ENCODE measurements at regions not wholly inside any gene's neighbourhood (a gene's known extent, or its start where the extent isn't known, plus 50 kb on each side); places are given as distances from the start of the nearest gene placed in this dataset.

DNA sequence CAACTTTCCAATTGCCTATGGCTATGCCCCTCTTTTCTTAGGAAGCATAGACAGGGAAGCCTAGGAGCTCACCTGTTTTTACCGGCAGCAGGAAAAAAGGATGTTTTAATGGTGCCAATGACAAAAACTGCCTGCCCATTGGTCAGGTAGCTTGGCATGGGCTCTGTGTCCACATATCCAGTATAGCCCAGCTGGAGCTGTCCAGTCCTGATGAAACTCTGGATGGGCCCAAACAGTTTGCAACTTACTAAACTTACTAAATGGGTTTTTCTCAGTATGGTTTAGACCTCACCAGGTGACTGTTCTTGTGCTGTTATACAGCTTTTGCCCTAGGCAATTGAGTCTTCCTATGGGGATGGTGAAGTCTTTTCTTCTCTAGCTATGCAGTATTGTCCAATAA is 711.2 kb downstream of the AMY1C start:
- no peak for DNase-seq (ENCODE audit: extremely low read depth, low read depth)
- no peak overlapping the region for H3K4me3 ChIP-seq (replicated peaks; ENCODE audit: low read depth, low read length)
- TF ChIP-seq, protein P1, sequence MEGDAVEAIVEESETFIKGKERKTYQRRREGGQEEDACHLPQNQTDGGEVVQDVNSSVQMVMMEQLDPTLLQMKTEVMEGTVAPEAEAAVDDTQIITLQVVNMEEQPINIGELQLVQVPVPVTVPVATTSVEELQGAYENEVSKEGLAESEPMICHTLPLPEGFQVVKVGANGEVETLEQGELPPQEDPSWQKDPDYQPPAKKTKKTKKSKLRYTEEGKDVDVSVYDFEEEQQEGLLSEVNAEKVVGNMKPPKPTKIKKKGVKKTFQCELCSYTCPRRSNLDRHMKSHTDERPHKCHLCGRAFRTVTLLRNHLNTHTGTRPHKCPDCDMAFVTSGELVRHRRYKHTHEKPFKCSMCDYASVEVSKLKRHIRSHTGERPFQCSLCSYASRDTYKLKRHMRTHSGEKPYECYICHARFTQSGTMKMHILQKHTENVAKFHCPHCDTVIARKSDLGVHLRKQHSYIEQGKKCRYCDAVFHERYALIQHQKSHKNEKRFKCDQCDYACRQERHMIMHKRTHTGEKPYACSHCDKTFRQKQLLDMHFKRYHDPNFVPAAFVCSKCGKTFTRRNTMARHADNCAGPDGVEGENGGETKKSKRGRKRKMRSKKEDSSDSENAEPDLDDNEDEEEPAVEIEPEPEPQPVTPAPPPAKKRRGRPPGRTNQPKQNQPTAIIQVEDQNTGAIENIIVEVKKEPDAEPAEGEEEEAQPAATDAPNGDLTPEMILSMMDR (IDR thresholded peaks at IDR 0.05; ENCODE audit: low read depth, low read length, missing control alignments): no peak

DNA sequence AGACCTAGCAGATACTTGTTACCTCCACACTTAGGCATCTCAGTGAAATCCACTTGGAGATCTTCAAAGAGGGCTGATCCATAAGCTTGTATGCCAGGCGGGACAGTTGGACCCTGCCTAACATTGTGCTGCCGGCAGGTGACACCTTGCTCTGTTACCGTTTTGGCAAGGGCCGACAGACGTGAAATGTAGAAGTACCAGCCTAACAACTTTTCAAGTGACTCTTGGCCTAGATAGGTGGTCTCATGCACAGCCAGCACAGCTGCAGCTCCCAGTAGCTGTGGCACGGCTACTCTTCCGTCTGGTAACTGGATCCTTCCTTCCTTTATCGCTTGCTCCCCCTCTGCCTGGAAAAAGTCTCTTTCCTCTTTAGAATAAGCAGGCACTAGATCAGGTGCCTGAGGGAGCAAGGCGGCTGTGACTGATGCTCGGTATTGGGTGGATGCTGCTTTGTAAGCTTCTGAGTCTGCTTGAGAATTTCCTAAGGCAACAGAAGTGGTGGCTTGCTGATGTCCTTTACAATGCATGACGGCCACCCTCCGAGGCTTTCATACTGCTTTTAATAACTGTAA is 713.5 kb downstream of the AMY1C start:
- TF ChIP-seq, protein P1 (IDR thresholded peaks at IDR 0.05; ENCODE audit: low read depth, low read length, missing control alignments): no peak
- no peak for DNase-seq (ENCODE audit: extremely low read depth, low read depth)
- H3K4me3 ChIP-seq (replicated peaks; ENCODE audit: low read depth, low read length): no peak overlapping the region

DNA sequence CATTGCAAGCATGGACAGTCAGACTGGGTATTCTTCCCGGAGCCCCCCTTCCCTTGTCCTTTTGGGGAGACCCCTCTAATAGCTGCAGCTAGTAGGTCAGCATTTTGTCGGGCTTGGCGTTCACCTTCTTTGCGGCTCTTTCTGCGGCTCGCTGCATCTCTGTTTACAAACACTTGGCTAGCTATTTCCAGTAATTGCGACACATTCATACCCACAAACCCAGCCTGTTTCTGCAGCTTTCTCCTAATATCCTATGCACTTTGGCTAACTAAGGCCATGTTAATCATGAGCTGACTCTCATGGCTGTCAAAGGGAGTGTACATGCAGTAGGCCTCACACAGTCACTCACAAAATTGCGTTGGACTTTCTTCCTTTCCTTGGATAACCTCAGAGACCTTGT is 716.4 kb downstream of the AMY1C start:
- DNase-seq (ENCODE audit: extremely low read depth, low read depth): no peak
- no peak overlapping the region for H3K4me3 ChIP-seq (replicated peaks; ENCODE audit: low read depth, low read length)
- TF ChIP-seq, protein P1 (IDR thresholded peaks at IDR 0.05; ENCODE audit: low read depth, low read length, missing control alignments): no peak

DNA sequence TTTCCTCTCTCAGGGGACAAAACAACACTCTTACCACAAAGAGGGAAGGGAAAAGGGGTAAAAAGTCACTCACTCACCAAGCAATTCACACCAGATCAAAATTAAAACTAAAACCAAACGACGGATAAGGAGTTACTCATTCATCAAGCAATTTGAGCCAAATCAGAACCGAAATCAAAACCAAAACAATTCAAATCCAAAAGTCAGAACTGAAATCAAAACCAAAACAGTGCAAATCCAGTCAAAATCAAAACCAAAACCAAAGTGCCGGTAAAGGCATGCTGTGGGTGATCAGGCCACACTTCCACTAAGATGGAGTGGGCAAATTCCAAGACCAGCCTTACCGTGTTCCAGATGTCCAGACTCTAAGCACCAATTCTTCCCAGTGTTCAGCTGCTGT is 717.9 kb downstream of the AMY1C start:
- TF ChIP-seq, protein P1 (IDR thresholded peaks at IDR 0.05; ENCODE audit: low read depth, low read length, missing control alignments): no peak
- no peak for DNase-seq (ENCODE audit: extremely low read depth, low read depth)
- no peak overlapping the region for H3K4me3 ChIP-seq (replicated peaks; ENCODE audit: low read depth, low read length)

DNA sequence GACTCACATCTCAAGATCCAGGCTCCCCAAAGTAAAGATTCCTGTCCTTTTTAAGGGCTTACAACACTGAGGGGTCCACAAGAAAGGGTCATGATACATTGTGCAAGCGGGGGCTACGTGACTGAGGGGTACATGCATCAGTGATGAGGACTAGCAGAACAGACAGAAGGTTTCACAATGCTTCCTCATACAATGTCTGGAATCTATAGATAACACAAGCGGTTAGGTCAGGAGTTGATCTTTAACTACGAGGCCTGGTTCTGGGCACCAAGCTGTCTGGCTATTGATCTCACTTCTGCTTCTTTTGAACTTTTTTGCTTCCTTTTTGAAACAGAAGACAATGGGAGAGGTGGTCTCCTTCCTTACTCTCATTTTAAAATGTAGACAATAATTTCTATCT is 718.6 kb downstream of the AMY1C start:
- H3K4me3 ChIP-seq (replicated peaks; ENCODE audit: low read depth, low read length): no peak overlapping the region
- DNase-seq (ENCODE audit: extremely low read depth, low read depth): no peak
- TF ChIP-seq, protein P1 (IDR thresholded peaks at IDR 0.05; ENCODE audit: low read depth, low read length, missing control alignments): no peak

DNA sequence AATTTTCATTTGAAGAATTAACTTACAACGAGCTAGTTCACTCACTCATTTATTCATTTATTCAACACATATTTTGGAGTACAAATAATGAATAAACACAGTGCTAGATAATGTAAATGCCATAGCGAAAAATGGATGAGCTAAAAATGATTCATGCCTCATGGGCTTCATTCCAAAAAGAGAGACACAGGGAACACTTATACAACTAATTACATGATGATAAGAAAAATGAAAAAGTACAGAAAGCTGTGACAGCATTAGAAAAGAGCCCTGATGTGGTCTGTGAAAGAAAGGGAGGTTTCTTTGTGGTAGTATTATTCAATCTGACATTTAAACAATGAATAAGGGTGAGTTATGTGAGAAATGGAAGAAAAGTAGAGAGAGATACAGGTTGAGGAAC is 726.4 kb downstream of the AMY1C start:
- TF ChIP-seq, protein P1 (IDR thresholded peaks at IDR 0.05; ENCODE audit: low read depth, low read length, missing control alignments): no peak

More for the DNA sequence above, 726.4 kb downstream of the AMY1C start:
- no peak for DNase-seq (ENCODE audit: extremely low read depth, low read depth)
- H3K4me3 ChIP-seq (replicated peaks; ENCODE audit: low read depth, low read length): no peak overlapping the region
